Activated T-helper 17 cell treated with anti-CD3 and anti-CD28 coated beads, Interleukin-2, amount 50 U/mL, for 72 hours (primary cell): ENCODE measurements at regions not wholly inside any gene's neighbourhood (a gene's known extent, or its start where the extent isn't known, plus 50 kb on each side); places are given as distances from the start of the nearest gene placed in this dataset.

Experiments used
- ATAC-seq: fragments of 150-1000 bp; cut with Tn5 transposase; replicated peaks from 2 replicates; pipeline ENCODE4 v1.10.0; 2021; ENCODE audit warnings: mild to moderate bottlenecking, moderate library complexity
- H3K27ac Mint-ChIP-seq: one replicate; pipeline ENCODE4 v1.8.0; 2022; ENCODE audit warnings: mixed read lengths
- H3K27me3 Mint-ChIP-seq: one replicate; pipeline ENCODE4 v1.8.0; 2022; ENCODE audit warnings: mixed read lengths
- H3K36me3 Mint-ChIP-seq: one replicate; pipeline ENCODE4 v1.8.0; 2022; ENCODE audit warnings: low read depth, mild to moderate bottlenecking, mixed read lengths
- H3K4me1 Mint-ChIP-seq: one replicate; pipeline ENCODE4 v1.8.0; 2022; ENCODE audit warnings: mixed read lengths
- H3K4me3 Mint-ChIP-seq: one replicate; pipeline ENCODE4 v1.8.0; 2022; ENCODE audit warnings: mild to moderate bottlenecking, mixed read lengths
- H3K9me3 Mint-ChIP-seq: one replicate; pipeline ENCODE4 v1.8.0; 2022; ENCODE audit warnings: mixed read lengths

GRCh38 chr18:24875286-24875685 is 414.8 kb downstream of the HRH4 start:
- Mint-ChIP-seq H3K9me3 (no peaks in the 10 kb centered on the region), H3K4me1 (no peaks in the 10 kb centered on the region), H3K27ac (no peak overlapping the region), H3K4me3 (no peak overlapping the region), H3K36me3 (no peaks in the 10 kb centered on the region), H3K27me3 (peaks cover 21% of the 10 kb centered on the region)
- ATAC-seq: no peak

- no peaks in the 10 kb centered on the region for H3K4me1 Mint-ChIP-seq
- H3K36me3 Mint-ChIP-seq: no peaks in the 10 kb centered on the region
- no peaks in the 10 kb centered on the region for H3K9me3 Mint-ChIP-seq
- H3K27ac Mint-ChIP-seq: no peak overlapping the region
- H3K4me3 Mint-ChIP-seq: no peak overlapping the region
- no peak for ATAC-seq
- H3K27me3 Mint-ChIP-seq: peaks cover 21% of the 10 kb centered on the region
Measured at GRCh38 chr18:24875777-24876176, 415.3 kb downstream of the HRH4 start.

- Mint-ChIP-seq H3K4me1 (no peaks in the 10 kb centered on the region), H3K36me3 (no peaks in the 10 kb centered on the region), H3K4me3 (no peak overlapping the region), H3K27me3 (peaks cover 20% of the 10 kb centered on the region), H3K9me3 (no peaks in the 10 kb centered on the region), H3K27ac (no peak overlapping the region)
- no peak for ATAC-seq
Measured at GRCh38 chr18:24876266-24876665, 415.8 kb downstream of the HRH4 start.

- Mint-ChIP-seq H3K4me3 (no peak overlapping the region), H3K4me1 (no peaks in the 10 kb centered on the region), H3K27me3 (peaks cover 18% of the 10 kb centered on the region), H3K9me3 (no peaks in the 10 kb centered on the region), H3K27ac (no peak overlapping the region), H3K36me3 (no peaks in the 10 kb centered on the region)
- ATAC-seq: no peak
Measured at GRCh38 chr18:24877066-24877465, 416.6 kb downstream of the HRH4 start.

- no peaks in the 10 kb centered on the region for H3K4me1 Mint-ChIP-seq
- no peak overlapping the region for H3K4me3 Mint-ChIP-seq
- no peaks in the 10 kb centered on the region for H3K36me3 Mint-ChIP-seq
- H3K9me3 Mint-ChIP-seq: no peaks in the 10 kb centered on the region
- ATAC-seq: no peak
- H3K27ac Mint-ChIP-seq: no peak overlapping the region
- H3K27me3 Mint-ChIP-seq: peaks cover 16% of the 10 kb centered on the region
Measured at GRCh38 chr18:24877546-24877945, 417.1 kb downstream of the HRH4 start.

- Mint-ChIP-seq H3K4me1 (no peaks in the 10 kb centered on the region), H3K27me3 (peaks cover 16% of the 10 kb centered on the region), H3K36me3 (no peaks in the 10 kb centered on the region), H3K9me3 (no peaks in the 10 kb centered on the region), H3K27ac (no peak overlapping the region), H3K4me3 (no peak overlapping the region)
- no peak for ATAC-seq
Measured at GRCh38 chr18:24878289-24878688, 417.9 kb downstream of the HRH4 start.

GRCh38 chr18:24885276-24885675 is 424.8 kb downstream of the HRH4 start:
- Mint-ChIP-seq H3K4me1 (no peaks in the 10 kb centered on the region), H3K36me3 (no peaks in the 10 kb centered on the region), H3K27ac (no peak overlapping the region), H3K27me3 (peaks cover 9% of the 10 kb centered on the region), H3K9me3 (peaks cover 3% of the 10 kb centered on the region), H3K4me3 (no peak overlapping the region)
- ATAC-seq: no peak

- no peak overlapping the region for H3K27ac Mint-ChIP-seq
- no peaks in the 10 kb centered on the region for H3K36me3 Mint-ChIP-seq
- no peak overlapping the region for H3K4me3 Mint-ChIP-seq
- peaks cover 4% of the 10 kb centered on the region for H3K9me3 Mint-ChIP-seq
- ATAC-seq: no peak
- no peaks in the 10 kb centered on the region for H3K4me1 Mint-ChIP-seq
- peaks cover 9% of the 10 kb centered on the region for H3K27me3 Mint-ChIP-seq
Measured at GRCh38 chr18:24894880-24895279, 434.4 kb downstream of the HRH4 start.

GRCh38 chr18:24897461-24897860 is 437.0 kb downstream of the HRH4 start:
- no peak for ATAC-seq
- H3K4me3 Mint-ChIP-seq: no peak overlapping the region
- H3K27ac Mint-ChIP-seq: no peak overlapping the region
- H3K4me1 Mint-ChIP-seq: no peaks in the 10 kb centered on the region
- peaks cover 11% of the 10 kb centered on the region for H3K27me3 Mint-ChIP-seq
- H3K9me3 Mint-ChIP-seq: peaks cover 4% of the 10 kb centered on the region
- H3K36me3 Mint-ChIP-seq: no peaks in the 10 kb centered on the region

- Mint-ChIP-seq H3K9me3 (no peaks in the 10 kb centered on the region), H3K4me3 (no peak overlapping the region), H3K27ac (no peak overlapping the region), H3K4me1 (no peaks in the 10 kb centered on the region), H3K36me3 (no peaks in the 10 kb centered on the region), H3K27me3 (no peaks in the 10 kb centered on the region)
- no peak for ATAC-seq
Measured at GRCh38 chr18:24910221-24910620, 441.7 kb downstream of the ZNF521 start.

GRCh38 chr18:24913507-24914170 is 438.3 kb downstream of the ZNF521 start:
- Mint-ChIP-seq H3K27ac (no peak overlapping the region), H3K36me3 (no peaks in the 10 kb centered on the region), H3K27me3 (peaks cover 5% of the 10 kb centered on the region), H3K4me3 (no peak overlapping the region), H3K9me3 (no peaks in the 10 kb centered on the region), H3K4me1 (no peaks in the 10 kb centered on the region)
- no peak for ATAC-seq

- Mint-ChIP-seq H3K4me1 (no peaks in the 10 kb centered on the region), H3K4me3 (no peak overlapping the region), H3K27me3 (peaks cover 5% of the 10 kb centered on the region), H3K9me3 (no peaks in the 10 kb centered on the region), H3K27ac (no peak overlapping the region), H3K36me3 (no peaks in the 10 kb centered on the region)
- no peak for ATAC-seq
Measured at GRCh38 chr18:24914171-24914525, 437.8 kb downstream of the ZNF521 start.

- Mint-ChIP-seq H3K27me3 (peaks cover 5% of the 10 kb centered on the region), H3K4me3 (no peak overlapping the region)
- no peak for ATAC-seq
Measured at GRCh38 chr18:24914685-24915084, 437.3 kb downstream of the ZNF521 start.

GRCh38 chr18:24915547-24915946 is 436.4 kb downstream of the ZNF521 start:
- Mint-ChIP-seq H3K27ac (no peak overlapping the region), H3K4me1 (no peaks in the 10 kb centered on the region), H3K9me3 (no peaks in the 10 kb centered on the region), H3K4me3 (no peak overlapping the region), H3K36me3 (no peaks in the 10 kb centered on the region), H3K27me3 (peaks cover 5% of the 10 kb centered on the region)
- no peak for ATAC-seq

More at GRCh38 chr18:24914685-24915084, 437.3 kb downstream of the ZNF521 start:
- Mint-ChIP-seq H3K4me1 (no peaks in the 10 kb centered on the region), H3K9me3 (no peaks in the 10 kb centered on the region), H3K36me3 (no peaks in the 10 kb centered on the region), H3K27ac (no peak overlapping the region)

- Mint-ChIP-seq H3K27ac (no peak overlapping the region), H3K9me3 (no peaks in the 10 kb centered on the region), H3K4me1 (no peaks in the 10 kb centered on the region), H3K27me3 (peaks cover 5% of the 10 kb centered on the region), H3K36me3 (no peaks in the 10 kb centered on the region), H3K4me3 (no peak overlapping the region)
- no peak for ATAC-seq
Measured at GRCh38 chr18:24917767-24918166, 434.2 kb downstream of the ZNF521 start.

GRCh38 chr18:24918257-24918656 is 433.7 kb downstream of the ZNF521 start:
- no peak for ATAC-seq
- peaks cover 5% of the 10 kb centered on the region for H3K27me3 Mint-ChIP-seq
- no peak overlapping the region for H3K27ac Mint-ChIP-seq
- H3K36me3 Mint-ChIP-seq: no peaks in the 10 kb centered on the region
- no peaks in the 10 kb centered on the region for H3K9me3 Mint-ChIP-seq
- H3K4me1 Mint-ChIP-seq: no peaks in the 10 kb centered on the region
- no peak overlapping the region for H3K4me3 Mint-ChIP-seq
